ENCODE measurements at regions not wholly inside any gene's neighbourhood (a gene's known extent, or its start where the extent isn't known, plus 50 kb on each side); places are given as distances from the start of the nearest gene placed in this dataset.

DNA sequence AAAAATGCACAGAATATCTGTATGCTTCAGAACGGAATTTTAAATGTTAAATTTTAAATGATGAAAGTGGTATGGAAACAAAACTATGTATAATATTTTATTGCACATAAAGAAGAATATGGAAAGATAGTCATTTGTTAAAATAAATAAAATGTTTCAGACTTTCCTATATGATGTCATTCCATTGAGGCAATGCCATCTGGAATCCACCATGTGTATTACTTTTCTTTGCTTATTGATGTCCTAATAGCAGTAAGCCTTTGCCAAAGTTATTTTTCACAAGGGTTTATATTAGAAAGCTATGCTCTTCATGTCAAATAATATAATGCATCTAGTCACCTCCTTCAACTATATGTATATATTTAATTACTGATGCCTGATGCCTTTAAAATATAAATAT, 601.6 kb upstream of the PKDCC start:
- TF ChIP-seq POLR2A (IDR thresholded peaks at IDR 0.05; ENCODE audit: low read length) (no peak), CHD4 (IDR thresholded peaks at IDR 0.05; ENCODE audit: borderline replicate concordance) (no peak), REST (IDR thresholded peaks at IDR 0.05) (no peak), ZSCAN20 (CRISPR knock-in tag; IDR thresholded peaks at IDR 0.05) (no peak), EP300 (IDR thresholded peaks at IDR 0.05) (no peak), CTCF (IDR thresholded peaks at IDR 0.05) (no peak), RAD21 (conservative IDR thresholded peaks at IDR 0.05 in 1 of 2, IDR thresholded peaks at IDR 0.05 in 1 of 2) (no peak)

All from A549 (cell line).